Daoy (cell line): ENCODE measurements at regions not wholly inside any gene's neighbourhood (a gene's known extent, or its start where the extent isn't known, plus 50 kb on each side); places are given as distances from the start of the nearest gene placed in this dataset.

ENCODE experiments used
- DNase-seq: peaks from one replicate; pipeline ENCODE4 v3.0.0-alpha.2; 2015; ENCODE audit warnings: low read depth

GRCh38 chr10:33612116-33612515 lies 277.6 kb upstream of the NRP1 start:
- peak; percentile 17 for DNase-seq

GRCh38 chr10:33611423-33611822 lies 277.0 kb upstream of the NRP1 start:
- DNase-seq = no peak

- DNase-seq = no peak
Observed at GRCh38 chr10:33609546-33609945, 275.1 kb upstream of the NRP1 start.

- DNase-seq = no peak
Observed at GRCh38 chr10:33602278-33602677, 267.8 kb upstream of the NRP1 start.

- DNase-seq = peak; percentile 35
Observed at GRCh38 chr10:33600381-33600780, 265.9 kb upstream of the NRP1 start.

GRCh38 chr10:33596422-33596821 lies 262.0 kb upstream of the NRP1 start:
- DNase-seq = no peak

GRCh38 chr10:33594475-33594874 lies 260.0 kb upstream of the NRP1 start:
- no peak for DNase-seq

- no peak for DNase-seq
Observed at GRCh38 chr10:33588974-33589600, 254.6 kb upstream of the NRP1 start.

- peak; percentile 9 for DNase-seq
Observed at GRCh38 chr10:33584596-33584995, 250.1 kb upstream of the NRP1 start.

GRCh38 chr10:33579996-33580395 lies 245.5 kb upstream of the NRP1 start:
- DNase-seq = no peak

- no peak for DNase-seq
Observed at GRCh38 chr10:33573606-33574005, 239.1 kb upstream of the NRP1 start.

- peak; percentile 20 for DNase-seq
Observed at GRCh38 chr10:33571616-33572015, 237.1 kb upstream of the NRP1 start.

- DNase-seq = no peak
Observed at GRCh38 chr10:33570495-33570894, 236.0 kb upstream of the NRP1 start.

- no peak for DNase-seq
Observed at GRCh38 chr10:33569702-33570101, 235.2 kb upstream of the NRP1 start.

- no peak for DNase-seq
Observed at GRCh38 chr10:33566426-33566825, 232.0 kb upstream of the NRP1 start.

GRCh38 chr10:33566001-33566400 lies 231.5 kb upstream of the NRP1 start:
- no peak for DNase-seq

- DNase-seq = no peak
Observed at GRCh38 chr10:33565231-33565630, 230.8 kb upstream of the NRP1 start.

GRCh38 chr10:33559105-33559504 lies 224.6 kb upstream of the NRP1 start:
- peak; percentile 77 for DNase-seq

GRCh38 chr10:33557313-33557712 lies 222.8 kb upstream of the NRP1 start:
- DNase-seq = no peak

- DNase-seq = no peak
Observed at GRCh38 chr10:33556620-33557019, 222.2 kb upstream of the NRP1 start.

GRCh38 chr10:33556103-33556502 lies 221.6 kb upstream of the NRP1 start:
- no peak for DNase-seq

- DNase-seq = no peak
Observed at GRCh38 chr10:33553748-33554571, 219.5 kb upstream of the NRP1 start.

- no peak for DNase-seq
Observed at GRCh38 chr10:33552290-33552689, 217.8 kb upstream of the NRP1 start.
